ENCODE measurements at regions not wholly inside any gene's neighbourhood (a gene's known extent, or its start where the extent isn't known, plus 50 kb on each side); places are given as distances from the start of the nearest gene placed in this dataset.

- TF ChIP-seq Cebpa-rat (IDR thresholded peaks at IDR 0.05), result no peak
- Histone ChIP-seq H3K4me3 (no peak overlapping the region), H3K27ac (no peak overlapping the region), H3K9ac (no peak overlapping the region), H4K20me1 (no peaks in the 10 kb centered on the region), H3K36me3 (no peaks in the 10 kb centered on the region), H3K27me3 (no peaks in the 10 kb centered on the region), H3K9me3 (replicated peaks in 1 of 11) (peaks cover 0 to 5% (median 0%) of the 10 kb centered on the region in 11 experiments; a peak in 4 of 22 replicates), H3K4me2 (no peak overlapping the region), H3K4me1 (peaks cover 0 to 7% (median 0%) of the 10 kb centered on the region in 10 experiments; a peak in 2 of 20 replicates)
Measured at GRCh38 chr6:79781916-79782315, 150.8 kb downstream of the SH3BGRL2 start.

GRCh38 chr6:79780881-79781280, 149.8 kb downstream of the SH3BGRL2 start:
- Histone ChIP-seq H3K9me3 (replicated peaks in 1 of 11) (peaks cover 0 to 5% (median 0%) of the 10 kb centered on the region in 11 experiments; a peak in 4 of 22 replicates), H3K27ac (no peak overlapping the region), H3K4me1 (peaks cover 0 to 7% (median 0%) of the 10 kb centered on the region in 10 experiments; a peak in 2 of 20 replicates), H4K20me1 (no peaks in the 10 kb centered on the region), H3K27me3 (no peaks in the 10 kb centered on the region), H3K9ac (no peak overlapping the region), H3K36me3 (no peaks in the 10 kb centered on the region), H3K4me2 (no peak overlapping the region), H3K4me3 (no peak overlapping the region)
- no peak for TF ChIP-seq Cebpa-rat (IDR thresholded peaks at IDR 0.05)

DNA sequence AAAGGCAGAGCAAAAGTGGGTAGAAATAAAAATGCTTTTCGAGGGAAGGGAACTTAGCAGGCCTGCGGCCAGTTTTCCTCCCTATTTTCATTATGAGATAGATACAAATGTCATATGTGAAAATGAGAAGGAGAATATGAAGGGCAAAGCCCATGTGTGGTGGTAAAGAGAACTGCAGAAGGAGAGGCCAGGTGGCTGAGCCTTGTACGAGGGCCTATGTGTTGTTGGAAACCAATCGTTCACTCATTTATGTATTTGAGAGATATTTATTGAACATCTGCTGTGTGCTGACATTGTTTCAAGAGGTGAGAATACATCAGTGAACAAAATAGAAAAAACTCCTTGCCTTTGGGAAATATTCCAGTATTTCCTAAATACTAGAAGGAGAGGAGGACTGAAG, 147.7 kb downstream of the SH3BGRL2 start:
- Histone ChIP-seq H4K20me1 (no peaks in the 10 kb centered on the region), H3K27me3 (no peaks in the 10 kb centered on the region), H3K4me1 (peaks cover 0 to 7% (median 0%) of the 10 kb centered on the region in 10 experiments; a peak in 2 of 20 replicates), H3K4me2 (no peak overlapping the region), H3K9me3 (replicated peaks in 1 of 11) (peaks cover 0 to 5% (median 0%) of the 10 kb centered on the region in 11 experiments; a peak in 4 of 22 replicates), H3K27ac (no peak overlapping the region), H3K4me3 (no peak overlapping the region), H3K9ac (no peak overlapping the region), H3K36me3 (no peaks in the 10 kb centered on the region)
- no peak for TF ChIP-seq Cebpa-rat (IDR thresholded peaks at IDR 0.05)

DNA sequence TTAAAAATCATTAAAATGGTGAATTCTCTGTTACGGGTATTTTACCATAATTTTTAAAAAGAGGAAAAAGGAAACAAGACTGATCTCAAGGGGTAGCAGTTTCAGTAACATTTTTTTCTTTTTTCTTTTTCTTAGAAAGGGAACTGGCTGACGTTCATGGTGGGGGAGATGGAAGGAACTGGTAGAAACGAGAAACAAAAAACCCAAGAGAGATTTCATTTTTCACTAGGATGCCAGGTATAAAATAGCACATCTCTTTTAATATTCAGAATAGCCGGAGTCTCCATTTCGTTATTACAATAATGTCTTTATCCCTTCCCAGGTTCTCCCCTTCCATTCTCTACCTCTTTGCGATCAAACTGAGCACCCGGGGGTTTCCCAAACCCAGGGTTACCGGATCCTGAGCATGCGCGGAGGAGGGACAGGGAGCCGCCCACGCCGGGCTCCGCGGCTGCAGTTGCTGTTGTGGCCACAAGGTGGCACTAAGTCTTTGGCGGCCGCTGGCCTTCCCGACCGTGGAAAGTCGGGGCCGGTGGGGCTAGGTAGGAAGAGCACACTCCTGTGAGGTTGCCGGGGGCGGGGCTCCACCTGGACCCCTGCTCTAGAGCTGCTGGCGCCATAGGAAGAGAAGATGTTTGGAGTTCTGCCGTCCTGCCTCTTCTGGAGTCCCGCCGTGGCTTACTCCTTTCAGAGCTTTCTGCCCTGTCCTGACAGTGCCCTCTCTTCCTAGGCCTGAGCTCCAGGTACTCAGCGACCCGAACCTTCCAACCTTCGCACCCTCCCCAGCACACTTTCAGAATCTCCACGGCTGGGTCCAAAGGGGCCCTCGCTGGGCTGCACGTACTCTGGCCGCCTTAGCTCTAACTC, 146.8 kb downstream of the SH3BGRL2 start:
- Histone ChIP-seq H3K4me2 (0 out of 22 replicates have a peak overlapping the region, but pooled peaks of 1 of the 11 experiments have one; percentile 16), H3K9ac (no peak overlapping the region), H4K20me1 (no peaks in the 10 kb centered on the region), H3K4me3 (no peak overlapping the region), H3K27me3 (no peaks in the 10 kb centered on the region), H3K27ac (no peak overlapping the region), H3K36me3 (no peaks in the 10 kb centered on the region), H3K4me1 (peaks cover 0 to 7% (median 0%) of the 10 kb centered on the region in 10 experiments; a peak in 2 of 20 replicates), H3K9me3 (replicated peaks in 1 of 11) (peaks cover 0 to 5% (median 0%) of the 10 kb centered on the region in 11 experiments; a peak in 4 of 22 replicates)
- TF ChIP-seq Cebpa-rat (IDR thresholded peaks at IDR 0.05), result no peak

- Histone ChIP-seq H4K20me1 (no peaks in the 10 kb centered on the region), H3K9ac (no peak overlapping the region), H3K27me3 (no peaks in the 10 kb centered on the region), H3K36me3 (no peaks in the 10 kb centered on the region), H3K4me2 (no peak overlapping the region), H3K9me3 (replicated peaks in 1 of 11) (peaks cover 0 to 5% (median 0%) of the 10 kb centered on the region in 11 experiments; a peak in 4 of 22 replicates), H3K27ac (no peak overlapping the region), H3K4me1 (peaks cover 0 to 7% (median 0%) of the 10 kb centered on the region in 10 experiments; a peak in 2 of 20 replicates), H3K4me3 (no peak overlapping the region)
- TF ChIP-seq Cebpa-rat (IDR thresholded peaks at IDR 0.05), result no peak
Measured at GRCh38 chr6:79776076-79776475, 144.9 kb downstream of the SH3BGRL2 start.

DNA sequence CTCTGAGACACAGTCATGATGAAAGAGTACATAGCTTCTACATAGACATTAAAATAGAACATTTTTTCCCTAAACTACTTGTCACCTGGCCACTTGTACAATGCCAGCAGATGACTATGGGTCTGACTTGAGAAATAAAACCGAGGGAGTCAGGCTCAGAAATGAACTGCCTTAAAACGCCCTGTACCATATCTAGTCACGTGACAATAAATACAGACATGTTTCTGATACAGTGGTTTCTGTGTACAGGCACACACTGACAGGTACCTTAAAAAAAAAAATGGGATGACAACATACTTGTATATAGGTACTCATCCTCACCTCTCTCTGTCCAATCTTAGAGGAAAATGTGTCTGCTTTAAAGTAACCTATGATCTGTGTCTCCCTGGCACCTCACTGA, 144.1 kb downstream of the SH3BGRL2 start:
- no peak overlapping the region for H3K4me3 ChIP-seq
- no peak overlapping the region for H3K4me2 ChIP-seq
- TF ChIP-seq Cebpa-rat (IDR thresholded peaks at IDR 0.05), result no peak
- H3K36me3 ChIP-seq, result no peaks in the 10 kb centered on the region
- H3K27ac ChIP-seq, result no peak overlapping the region
- H3K9me3 ChIP-seq (replicated peaks in 1 of 11), result peaks cover 0 to 5% (median 0%) of the 10 kb centered on the region in 11 experiments; a peak in 4 of 22 replicates
- H3K27me3 ChIP-seq, result no peaks in the 10 kb centered on the region
- no peak overlapping the region for H3K9ac ChIP-seq
- no peaks in the 10 kb centered on the region for H4K20me1 ChIP-seq
- peaks cover 0 to 7% (median 0%) of the 10 kb centered on the region in 10 experiments; a peak in 2 of 20 replicates for H3K4me1 ChIP-seq

GRCh38 chr6:79764747-79765146, 133.6 kb downstream of the SH3BGRL2 start:
- TF ChIP-seq Cebpa-rat (IDR thresholded peaks at IDR 0.05), result no peak
- no peak overlapping the region for H3K4me3 ChIP-seq
- H3K36me3 ChIP-seq, result no peaks in the 10 kb centered on the region

GRCh38 chr6:79763301-79763700, 132.2 kb downstream of the SH3BGRL2 start:
- no peaks in the 10 kb centered on the region for H3K27me3 ChIP-seq
- no peak for TF ChIP-seq Cebpa-rat (IDR thresholded peaks at IDR 0.05)

More at GRCh38 chr6:79764747-79765146, 133.6 kb downstream of the SH3BGRL2 start:
- H3K9ac ChIP-seq, result no peak overlapping the region
- no peaks in the 10 kb centered on the region for H3K4me1 ChIP-seq
- no peaks in the 10 kb centered on the region for H4K20me1 ChIP-seq
- no peak overlapping the region for H3K4me2 ChIP-seq
- no peak overlapping the region for H3K27ac ChIP-seq
- no peaks in the 10 kb centered on the region for H3K27me3 ChIP-seq
- peaks cover 0 to 17% (median 10%) of the 10 kb centered on the region in 11 experiments; a peak in 11 of 22 replicates for H3K9me3 ChIP-seq (replicated peaks in 1 of 11)

GRCh38 chr6:79762370-79762769, 131.2 kb downstream of the SH3BGRL2 start:
- Histone ChIP-seq H3K4me2 (no peak overlapping the region), H3K9ac (no peak overlapping the region), H4K20me1 (no peaks in the 10 kb centered on the region), H3K36me3 (no peaks in the 10 kb centered on the region), H3K27me3 (no peaks in the 10 kb centered on the region), H3K4me3 (no peak overlapping the region), H3K4me1 (no peaks in the 10 kb centered on the region), H3K27ac (no peak overlapping the region), H3K9me3 (replicated peaks in 1 of 11) (peaks cover 0 to 11% (median 10%) of the 10 kb centered on the region in 11 experiments; a peak in 11 of 22 replicates)
- no peak for TF ChIP-seq Cebpa-rat (IDR thresholded peaks at IDR 0.05)

More at GRCh38 chr6:79763301-79763700, 132.2 kb downstream of the SH3BGRL2 start:
- Histone ChIP-seq H3K9me3 (replicated peaks in 1 of 11) (peaks cover 0 to 11% (median 10%) of the 10 kb centered on the region in 11 experiments; a peak in 11 of 22 replicates), H3K4me1 (no peaks in the 10 kb centered on the region), H3K4me3 (no peak overlapping the region), H3K4me2 (no peak overlapping the region), H3K9ac (no peak overlapping the region), H3K27ac (no peak overlapping the region), H3K36me3 (no peaks in the 10 kb centered on the region), H4K20me1 (no peaks in the 10 kb centered on the region)
